Loucy (cell line): ENCODE measurements at regions not wholly inside any gene's neighbourhood (a gene's known extent, or its start where the extent isn't known, plus 50 kb on each side); places are given as distances from the start of the nearest gene placed in this dataset.

Experiments
- EZH2phosphoT487 ChIP-seq: fragments of 200-600 bp; IDR thresholded peaks from 2 replicates; pipeline ENCODE4 v1.6.1; 2018; ENCODE audit warnings: antibody characterized with exemption, mild to moderate bottlenecking, moderate library complexity, borderline replicate concordance
- TF ChIP-seq, protein P1 (sequence below): fragments of 200-600 bp; sonication (generic); conservative IDR thresholded peaks from 2 replicates; pipeline ENCODE4 v1.5.1; 2014; ENCODE audit warnings: mild to moderate bottlenecking, antibody characterized with exemption, low read length

DNA sequence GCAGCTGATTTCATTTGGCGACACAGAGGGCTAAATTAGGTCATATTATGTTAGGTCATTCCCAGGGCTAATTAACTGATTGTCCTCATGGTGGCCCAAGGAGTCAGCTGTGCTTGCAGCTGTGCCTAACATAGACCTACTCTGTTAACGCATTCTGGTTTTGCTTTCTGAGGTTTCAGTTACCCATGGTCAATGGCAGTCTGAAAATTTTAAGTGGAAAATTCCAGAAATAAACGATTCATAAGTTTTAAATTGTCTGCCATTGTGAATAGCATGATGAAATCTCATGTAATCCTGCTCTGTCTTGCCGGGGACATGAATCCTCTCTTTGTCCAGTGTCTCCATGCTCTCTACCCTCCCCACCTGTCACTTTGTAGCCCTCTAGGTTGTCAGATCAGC lies 168.7 kb downstream of the KCNS3 start:
- TF ChIP-seq, protein P1, sequence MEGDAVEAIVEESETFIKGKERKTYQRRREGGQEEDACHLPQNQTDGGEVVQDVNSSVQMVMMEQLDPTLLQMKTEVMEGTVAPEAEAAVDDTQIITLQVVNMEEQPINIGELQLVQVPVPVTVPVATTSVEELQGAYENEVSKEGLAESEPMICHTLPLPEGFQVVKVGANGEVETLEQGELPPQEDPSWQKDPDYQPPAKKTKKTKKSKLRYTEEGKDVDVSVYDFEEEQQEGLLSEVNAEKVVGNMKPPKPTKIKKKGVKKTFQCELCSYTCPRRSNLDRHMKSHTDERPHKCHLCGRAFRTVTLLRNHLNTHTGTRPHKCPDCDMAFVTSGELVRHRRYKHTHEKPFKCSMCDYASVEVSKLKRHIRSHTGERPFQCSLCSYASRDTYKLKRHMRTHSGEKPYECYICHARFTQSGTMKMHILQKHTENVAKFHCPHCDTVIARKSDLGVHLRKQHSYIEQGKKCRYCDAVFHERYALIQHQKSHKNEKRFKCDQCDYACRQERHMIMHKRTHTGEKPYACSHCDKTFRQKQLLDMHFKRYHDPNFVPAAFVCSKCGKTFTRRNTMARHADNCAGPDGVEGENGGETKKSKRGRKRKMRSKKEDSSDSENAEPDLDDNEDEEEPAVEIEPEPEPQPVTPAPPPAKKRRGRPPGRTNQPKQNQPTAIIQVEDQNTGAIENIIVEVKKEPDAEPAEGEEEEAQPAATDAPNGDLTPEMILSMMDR = no peak
- no peak for TF ChIP-seq EZH2phosphoT487
